Astrocyte of the cerebellum (primary cell): ENCODE measurements at regions not wholly inside any gene's neighbourhood (a gene's known extent, or its start where the extent isn't known, plus 50 kb on each side); places are given as distances from the start of the nearest gene placed in this dataset.

ENCODE experiments used
- DNase-seq: peaks from one replicate; pipeline ENCODE4 v3.0.0-alpha.2; 2011; ENCODE audit warnings: low read depth
- H3K4me3 ChIP-seq: 2 replicates; pipeline ENCODE4 v1.5.1; 2011; ENCODE audit warnings: mild to moderate bottlenecking, low read depth, low read length, moderate library complexity
- CTCF ChIP-seq: IDR thresholded peaks from 2 replicates; pipeline ENCODE4 v1.5.1; 2012; ENCODE audit warnings: low read length, low read depth, moderate library complexity, mild to moderate bottlenecking; ENCODE audit errors: missing control alignments
- in situ Hi-C: cut with HindIII; loops from 2 replicates; pipeline ENCODE4 v1.10.0; 2017; ENCODE audit warnings: low sequenced_read_pairs

- DNase-seq, result no peak
- in situ Hi-C loops, result no loop called here
Measured at GRCh38 chr15:70160267-70160666, 62.5 kb upstream of the TLE3 start.

GRCh38 chr15:70159713-70160009, 61.9 kb upstream of the TLE3 start:
- in situ Hi-C loops, result no loop called here
- DNase-seq, result no peak
- no peak overlapping the region for H3K4me3 ChIP-seq
- no peak for TF ChIP-seq CTCF

More at GRCh38 chr15:70160267-70160666, 62.5 kb upstream of the TLE3 start:
- H3K4me3 ChIP-seq, result no peak overlapping the region
- TF ChIP-seq CTCF, result no peak

GRCh38 chr15:70159001-70159712, 61.4 kb upstream of the TLE3 start:
- no peak overlapping the region for H3K4me3 ChIP-seq
- in situ Hi-C loops, result no loop called here
- no peak for DNase-seq
- TF ChIP-seq CTCF, result no peak

- in situ Hi-C loops, result no loop called here
- H3K4me3 ChIP-seq, result no peak overlapping the region
- no peak for TF ChIP-seq CTCF
- DNase-seq, result no peak
Measured at GRCh38 chr15:70158309-70159000, 60.7 kb upstream of the TLE3 start.

GRCh38 chr15:70156671-70157271, 59.1 kb upstream of the TLE3 start:
- in situ Hi-C loops, result no loop called here
- H3K4me3 ChIP-seq, result no peak overlapping the region
- no peak for TF ChIP-seq CTCF
- no peak for DNase-seq

GRCh38 chr15:70154718-70155347, 57.1 kb upstream of the TLE3 start:
- TF ChIP-seq CTCF, result no peak
- no peak for DNase-seq
- in situ Hi-C loops, result no loop called here
- no peak overlapping the region for H3K4me3 ChIP-seq
